ENCODE measurements at regions not wholly inside any gene's neighbourhood (a gene's known extent, or its start where the extent isn't known, plus 50 kb on each side); places are given as distances from the start of the nearest gene placed in this dataset.

GRCh38 chr11:95499516-95500135, 268.6 kb upstream of the SESN3 start:
- H3K4me3 ChIP-seq = no peak overlapping the region
- no peaks in the 10 kb centered on the region for H3K27me3 ChIP-seq
- H3K9me3 ChIP-seq = no peaks in the 10 kb centered on the region
- no peaks in the 10 kb centered on the region for H3K36me3 ChIP-seq
- H3K4me1 ChIP-seq = no peaks in the 10 kb centered on the region
- intact Hi-C loops (cut with DNase I) = no loop called here
- H3K27ac ChIP-seq = no peak overlapping the region
- TF ChIP-seq POLR2A (IDR thresholded peaks at IDR 0.05) (no peak), POLR2AphosphoS5 (IDR thresholded peaks at IDR 0.05; ENCODE audit: insufficient read depth in 1 of 2, low read depth in 1 of 2) (no peak)
- TF ChIP-seq, protein P1, sequence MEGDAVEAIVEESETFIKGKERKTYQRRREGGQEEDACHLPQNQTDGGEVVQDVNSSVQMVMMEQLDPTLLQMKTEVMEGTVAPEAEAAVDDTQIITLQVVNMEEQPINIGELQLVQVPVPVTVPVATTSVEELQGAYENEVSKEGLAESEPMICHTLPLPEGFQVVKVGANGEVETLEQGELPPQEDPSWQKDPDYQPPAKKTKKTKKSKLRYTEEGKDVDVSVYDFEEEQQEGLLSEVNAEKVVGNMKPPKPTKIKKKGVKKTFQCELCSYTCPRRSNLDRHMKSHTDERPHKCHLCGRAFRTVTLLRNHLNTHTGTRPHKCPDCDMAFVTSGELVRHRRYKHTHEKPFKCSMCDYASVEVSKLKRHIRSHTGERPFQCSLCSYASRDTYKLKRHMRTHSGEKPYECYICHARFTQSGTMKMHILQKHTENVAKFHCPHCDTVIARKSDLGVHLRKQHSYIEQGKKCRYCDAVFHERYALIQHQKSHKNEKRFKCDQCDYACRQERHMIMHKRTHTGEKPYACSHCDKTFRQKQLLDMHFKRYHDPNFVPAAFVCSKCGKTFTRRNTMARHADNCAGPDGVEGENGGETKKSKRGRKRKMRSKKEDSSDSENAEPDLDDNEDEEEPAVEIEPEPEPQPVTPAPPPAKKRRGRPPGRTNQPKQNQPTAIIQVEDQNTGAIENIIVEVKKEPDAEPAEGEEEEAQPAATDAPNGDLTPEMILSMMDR (IDR thresholded peaks at IDR 0.05) = no peak
- no peak for DNase-seq (ENCODE audit: extremely low spot score in 2 of 2)

GRCh38 chr11:95498722-95499425, 267.9 kb upstream of the SESN3 start:
- Histone ChIP-seq H3K4me3 (no peak overlapping the region), H3K4me1 (no peaks in the 10 kb centered on the region), H3K27ac (no peak overlapping the region), H3K36me3 (no peaks in the 10 kb centered on the region), H3K27me3 (no peaks in the 10 kb centered on the region), H3K9me3 (no peaks in the 10 kb centered on the region)
- DNase-seq (ENCODE audit: extremely low spot score in 2 of 2) = no peak
- intact Hi-C loops (cut with DNase I) = no loop called here
- TF ChIP-seq, protein P1 (IDR thresholded peaks at IDR 0.05) = no peak
- no peak for TF ChIP-seq POLR2AphosphoS5 (IDR thresholded peaks at IDR 0.05; ENCODE audit: insufficient read depth in 1 of 2, low read depth in 1 of 2)
- no peak for TF ChIP-seq POLR2A (IDR thresholded peaks at IDR 0.05)

- no peak overlapping the region for H3K4me3 ChIP-seq
- no peaks in the 10 kb centered on the region for H3K9me3 ChIP-seq
- H3K27me3 ChIP-seq = no peaks in the 10 kb centered on the region
- H3K4me1 ChIP-seq = no peaks in the 10 kb centered on the region
- H3K27ac ChIP-seq = no peak overlapping the region
- intact Hi-C loops (cut with DNase I) = no loop called here
- no peaks in the 10 kb centered on the region for H3K36me3 ChIP-seq
- TF ChIP-seq POLR2A (IDR thresholded peaks at IDR 0.05) (no peak), POLR2AphosphoS5 (IDR thresholded peaks at IDR 0.05; ENCODE audit: insufficient read depth in 1 of 2, low read depth in 1 of 2) (no peak)
- TF ChIP-seq, protein P1 (IDR thresholded peaks at IDR 0.05) = no peak
- DNase-seq (ENCODE audit: extremely low spot score in 2 of 2) = no peak
Observed at GRCh38 chr11:95496901-95497300, 265.9 kb upstream of the SESN3 start.

DNA sequence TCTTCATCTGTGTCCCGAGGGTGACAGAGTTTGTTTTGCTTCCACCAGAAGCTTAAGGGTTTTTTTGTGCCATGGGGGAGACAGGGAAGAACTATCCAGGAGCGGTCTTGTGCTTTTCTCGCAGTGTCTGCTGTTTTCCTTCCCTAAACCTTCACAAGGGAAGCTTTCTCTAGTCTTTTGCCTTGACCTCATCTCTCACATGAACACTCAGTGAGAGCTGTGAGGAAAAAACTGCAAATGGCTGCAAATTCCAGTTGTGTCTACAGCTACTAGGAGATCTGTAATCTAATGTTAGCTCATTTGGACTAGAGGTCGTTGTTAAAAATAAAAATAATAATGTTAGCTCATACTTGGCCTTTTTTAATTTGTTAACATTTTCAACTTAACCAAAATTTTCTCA, 264.7 kb upstream of the SESN3 start:
- Histone ChIP-seq H3K36me3 (no peaks in the 10 kb centered on the region), H3K9me3 (no peaks in the 10 kb centered on the region), H3K4me3 (no peak overlapping the region), H3K4me1 (no peaks in the 10 kb centered on the region), H3K27ac (no peak overlapping the region), H3K27me3 (no peaks in the 10 kb centered on the region)
- TF ChIP-seq, protein P1 (IDR thresholded peaks at IDR 0.05) = no peak
- no peak for TF ChIP-seq POLR2AphosphoS5 (IDR thresholded peaks at IDR 0.05; ENCODE audit: insufficient read depth in 1 of 2, low read depth in 1 of 2)
- intact Hi-C loops (cut with DNase I) = no loop called here
- DNase-seq (ENCODE audit: extremely low spot score in 2 of 2) = no peak

- no peaks in the 10 kb centered on the region for H3K4me1 ChIP-seq
- TF ChIP-seq, protein P1 (IDR thresholded peaks at IDR 0.05) = no peak
- TF ChIP-seq POLR2A (IDR thresholded peaks at IDR 0.05) (no peak), POLR2AphosphoS5 (IDR thresholded peaks at IDR 0.05; ENCODE audit: insufficient read depth in 1 of 2, low read depth in 1 of 2) (no peak)
- H3K4me3 ChIP-seq = no peak overlapping the region
- no peaks in the 10 kb centered on the region for H3K36me3 ChIP-seq
- no peak for DNase-seq (ENCODE audit: extremely low spot score in 2 of 2)
- H3K27me3 ChIP-seq = no peaks in the 10 kb centered on the region
- H3K27ac ChIP-seq = no peak overlapping the region
- no peaks in the 10 kb centered on the region for H3K9me3 ChIP-seq
- intact Hi-C loops (cut with DNase I) = no loop called here
Observed at GRCh38 chr11:95494856-95495255, 263.9 kb upstream of the SESN3 start.
